Stimulated activated CD4-positive, alpha-beta T cell treated with anti-CD3 and anti-CD28 coated beads, Interleukin-15, amount 100 ng/mL, for 48 hours (primary cell): ENCODE measurements at regions not wholly inside any gene's neighbourhood (a gene's known extent, or its start where the extent isn't known, plus 50 kb on each side); places are given as distances from the start of the nearest gene placed in this dataset.
A peak's percentile ranks its signal among the peaks of the same experiment; 100 is the strongest.

Experiments
- DNase-seq, 2 donors: peaks; one replicate each; pipeline ENCODE4 v3.0.0-alpha.2; 2020; ENCODE audit warnings: low read depth in 2 of 2

DNA sequence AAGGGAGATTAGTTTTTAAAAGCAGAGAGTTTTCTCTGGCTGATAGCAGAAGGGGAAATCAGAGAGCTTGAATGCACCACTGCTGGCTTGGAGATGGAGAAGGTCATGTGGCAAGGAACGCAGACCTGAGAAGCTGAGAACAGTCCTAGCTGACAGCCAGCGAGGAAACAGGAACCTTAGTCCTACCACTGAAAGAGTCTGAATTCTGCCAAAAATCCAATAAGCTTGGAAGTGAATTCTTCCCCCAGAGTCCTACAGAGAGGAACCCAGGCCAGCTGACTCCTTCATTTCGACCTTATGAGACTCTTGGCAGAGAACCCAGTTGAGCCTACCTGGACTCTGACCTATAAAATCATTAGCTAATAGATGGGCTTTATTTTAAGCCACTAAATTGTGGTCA is 371.9 kb upstream of the TNP1 start:
- DNase-seq, result no peak

DNA sequence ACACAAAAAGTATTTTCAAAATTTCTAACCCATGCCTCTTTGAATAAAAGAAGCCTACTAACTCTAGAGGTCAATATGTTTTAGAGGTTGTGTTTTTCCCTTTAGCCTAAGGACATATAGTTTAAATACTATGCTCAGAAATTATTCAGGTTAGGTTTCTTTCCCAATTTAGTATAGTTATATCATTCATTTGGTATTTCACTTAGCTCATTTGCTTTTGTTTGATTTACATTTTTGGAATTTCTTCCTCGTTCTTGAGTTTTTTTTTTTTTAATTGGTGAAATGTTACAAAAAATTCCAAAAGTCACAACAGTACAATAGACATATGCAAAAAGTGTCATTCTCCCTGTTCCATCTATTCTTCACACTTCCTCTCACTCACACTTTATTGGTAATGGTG is 371.3 kb upstream of the TNP1 start:
- DNase-seq, result no peak

DNA sequence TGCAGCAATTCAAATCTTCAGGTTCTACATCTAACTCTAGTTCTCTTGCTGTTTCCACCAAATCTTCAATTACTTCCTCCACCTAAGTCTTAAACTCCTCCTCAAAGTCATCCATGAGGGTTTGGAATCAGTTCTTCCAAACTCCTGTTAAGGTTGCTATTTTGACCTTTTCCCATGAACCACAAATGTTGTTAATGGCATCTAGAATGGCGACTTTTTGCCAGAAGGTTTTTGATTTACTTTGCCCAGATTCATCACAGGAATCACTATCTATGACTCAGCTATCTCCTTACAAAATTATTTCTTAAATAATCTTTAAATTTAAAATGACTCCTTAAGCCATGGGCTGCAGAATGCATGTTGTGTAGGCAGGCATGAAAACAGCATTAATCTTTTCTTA is 368.9 kb upstream of the TNP1 start:
- no peak for DNase-seq

DNA sequence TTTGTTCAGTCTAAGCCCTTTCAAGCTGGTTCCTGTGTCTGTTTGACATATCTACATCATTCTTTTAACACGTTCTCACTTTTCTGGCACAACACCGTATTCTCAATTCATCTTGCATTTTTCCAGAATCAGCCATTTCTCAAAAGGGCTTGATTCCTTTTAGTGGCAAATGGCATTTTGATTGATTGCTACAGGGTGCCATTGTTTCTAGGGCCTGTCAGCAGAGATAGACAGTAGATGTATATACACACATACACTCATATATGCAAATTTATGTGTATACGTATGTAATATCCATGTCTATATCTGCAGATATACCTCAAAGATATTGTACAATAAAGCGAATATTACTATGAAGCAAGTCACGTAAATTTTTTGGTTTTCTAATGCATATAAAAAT is 367.9 kb upstream of the TNP1 start:
- DNase-seq, result no peak

DNA sequence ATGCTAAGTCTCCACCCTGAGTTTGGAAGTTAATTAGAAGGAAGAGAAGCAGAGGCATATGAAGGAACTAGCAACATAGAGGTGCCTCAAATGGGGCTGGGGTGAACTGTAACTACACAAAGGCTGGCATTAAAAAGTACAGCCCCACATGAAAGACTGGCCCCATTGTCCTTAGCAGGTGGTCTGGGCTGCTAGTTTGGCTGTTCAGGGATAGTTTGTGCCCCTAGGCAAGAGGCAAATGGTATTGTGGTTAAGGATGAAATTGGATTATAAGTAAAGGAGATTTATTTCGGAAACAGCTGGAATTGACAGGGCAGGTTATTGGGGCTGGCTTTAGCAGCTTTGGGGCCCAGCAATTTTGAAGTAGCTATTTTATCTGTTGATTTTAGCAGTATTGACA is 365.7 kb upstream of the TNP1 start:
- DNase-seq, result no peak

DNA sequence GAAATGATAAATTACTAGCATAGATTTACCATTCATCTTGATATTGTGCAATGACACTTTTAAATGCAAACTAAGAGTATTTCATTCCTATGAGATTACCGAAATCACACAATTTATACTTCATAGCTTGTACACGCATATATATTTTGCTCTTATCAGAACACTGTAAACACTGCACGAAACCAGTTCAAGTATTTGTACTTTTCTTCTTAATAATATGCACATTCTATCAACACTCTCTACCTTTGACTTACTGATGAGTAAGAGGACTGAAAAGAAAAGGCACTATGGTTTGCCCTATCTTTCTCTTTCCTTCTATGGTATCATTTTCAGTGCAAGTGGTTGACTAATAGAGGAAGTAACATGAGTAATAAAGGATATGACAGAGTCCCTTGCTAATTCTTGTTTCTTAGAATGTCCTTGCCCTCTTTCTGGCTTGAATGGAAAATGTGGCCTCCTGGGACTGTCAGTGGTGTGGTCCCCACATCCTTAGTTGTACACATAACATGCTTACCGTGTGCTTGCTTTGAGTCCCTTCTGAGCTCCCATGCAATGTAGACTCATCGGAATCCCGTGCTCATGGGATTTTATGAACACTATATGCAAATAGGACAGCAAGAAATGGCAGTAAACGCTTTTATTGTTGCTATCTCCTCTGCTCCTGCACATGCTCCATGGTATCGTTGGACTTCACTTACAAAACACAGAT is 363.5 kb upstream of the TNP1 start:
- peak; percentile 35 to 44 for DNase-seq

DNA sequence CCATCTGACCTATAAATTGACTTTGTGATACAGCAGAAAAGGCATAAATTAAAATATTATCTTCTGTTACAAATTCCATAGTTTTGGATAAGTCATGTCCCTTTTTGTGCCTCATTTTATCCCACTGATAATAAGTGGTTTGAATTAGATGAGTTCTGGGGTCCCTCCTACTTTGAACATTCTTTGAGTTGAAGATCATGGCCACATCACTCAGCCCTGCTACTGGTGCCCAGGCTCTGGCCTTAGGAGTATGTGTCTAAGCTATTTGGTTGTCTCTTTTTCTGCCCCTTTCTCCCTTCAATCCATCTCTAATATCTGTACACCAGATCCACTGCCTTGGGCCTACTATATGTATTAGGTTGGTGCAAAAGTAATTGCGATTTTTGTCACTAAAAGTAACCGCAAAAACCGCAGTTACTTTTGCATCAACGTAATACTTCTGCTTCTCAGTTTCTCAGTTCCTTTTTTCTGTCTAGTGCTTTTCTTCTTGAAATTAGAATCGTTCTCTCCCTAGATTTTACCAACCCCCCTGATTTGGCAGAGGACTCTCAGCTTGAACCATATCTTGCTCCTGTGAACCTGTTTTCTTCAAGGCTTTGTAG is 362.5 kb upstream of the TNP1 start:
- no peak for DNase-seq

DNA sequence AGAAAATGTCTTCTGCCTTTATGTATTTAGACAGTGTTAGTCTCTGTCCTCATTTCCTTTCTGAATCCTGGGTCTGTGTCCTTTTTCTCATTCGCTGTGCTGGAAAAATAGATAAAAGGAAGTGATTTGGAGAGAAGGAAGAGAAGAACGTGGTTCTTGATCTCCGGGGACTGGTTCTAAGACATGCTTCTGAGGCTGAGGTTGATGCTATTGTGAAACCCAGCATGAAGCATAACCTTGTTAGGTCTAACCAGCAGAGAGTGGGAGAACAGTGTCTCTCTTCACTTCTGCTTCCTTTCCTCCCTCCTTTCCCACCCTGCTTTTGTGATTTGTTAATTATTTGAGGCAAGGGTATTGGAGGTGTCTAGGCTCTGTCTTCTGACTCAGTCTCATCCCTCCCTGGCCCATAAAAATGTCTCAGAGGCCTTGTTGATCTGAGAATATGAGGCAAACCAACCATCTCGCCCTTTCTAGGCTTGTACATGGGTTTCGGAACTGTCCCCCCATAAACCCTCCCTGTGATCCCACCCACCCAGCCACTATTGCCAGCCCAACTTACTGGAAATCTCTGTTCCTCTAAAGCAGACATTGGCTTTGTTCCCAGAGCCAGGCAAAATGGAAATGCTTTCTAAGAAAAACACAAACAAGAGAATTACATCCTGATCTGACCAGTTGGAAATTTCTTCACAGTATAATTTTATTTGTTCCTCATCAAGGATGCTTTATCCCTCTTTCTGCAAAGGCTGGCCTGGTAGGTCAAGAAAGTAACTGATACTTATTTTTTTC is 360.6 kb upstream of the TNP1 start:
- DNase-seq, result no peak

DNA sequence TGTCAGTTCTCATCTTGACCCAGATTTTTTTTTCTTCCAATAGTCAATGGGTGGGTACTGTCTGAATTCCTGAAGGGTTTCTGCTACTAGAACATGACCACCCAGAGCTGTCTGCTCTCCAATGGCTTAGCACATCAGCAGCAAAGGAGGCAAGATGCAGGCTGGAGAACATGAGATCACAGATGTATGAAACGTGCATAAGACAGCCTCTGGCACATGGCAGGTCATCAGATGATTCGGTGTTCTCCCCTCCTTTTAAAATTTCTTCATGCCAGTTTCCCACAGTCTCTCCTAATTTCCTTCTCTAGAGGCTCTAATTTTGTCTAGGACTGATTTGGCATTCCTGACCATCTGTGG is 359.3 kb upstream of the TNP1 start:
- no peak for DNase-seq

DNA sequence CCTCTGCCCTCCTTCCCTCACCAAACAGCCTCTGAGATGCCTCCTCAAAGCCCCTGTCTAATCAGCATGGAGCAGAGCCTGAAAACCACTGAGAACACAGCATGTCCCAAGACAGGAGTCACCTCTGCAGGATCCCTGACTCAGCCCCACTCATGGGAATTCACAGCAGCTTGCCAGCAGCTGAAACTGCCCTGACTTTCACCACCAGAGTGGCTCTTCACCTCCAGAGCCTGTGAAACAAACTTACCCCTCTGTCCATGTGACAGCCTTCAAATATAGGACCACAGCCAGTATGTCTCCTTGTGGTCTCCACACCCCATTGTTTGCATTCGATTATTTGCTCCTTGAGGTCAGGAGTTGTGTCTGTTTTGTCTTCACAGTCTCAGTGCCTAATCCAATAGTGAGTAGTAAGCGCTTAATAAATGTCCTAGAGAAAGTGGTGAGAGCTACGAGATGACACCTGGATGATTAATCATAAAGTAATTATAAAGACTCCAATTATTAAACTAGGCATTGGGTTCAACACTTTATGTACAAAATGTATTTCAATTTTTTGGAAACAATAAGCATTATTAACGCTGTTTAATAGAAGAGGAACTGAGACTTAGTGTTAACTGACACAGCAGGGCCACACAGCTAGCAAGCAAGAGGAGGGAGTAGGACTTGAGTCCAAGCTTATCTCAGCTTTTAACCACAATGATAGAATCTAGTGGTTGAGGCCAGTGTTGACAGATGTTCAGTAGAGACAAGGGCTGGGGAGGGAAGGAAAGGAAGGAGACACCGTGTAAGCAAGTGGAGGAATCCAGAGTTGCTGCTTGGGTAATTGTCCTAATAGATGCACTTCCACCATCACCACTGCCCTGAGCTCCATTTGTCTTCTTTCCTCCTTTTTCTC is 358.7 kb upstream of the TNP1 start:
- DNase-seq, result no peak

DNA sequence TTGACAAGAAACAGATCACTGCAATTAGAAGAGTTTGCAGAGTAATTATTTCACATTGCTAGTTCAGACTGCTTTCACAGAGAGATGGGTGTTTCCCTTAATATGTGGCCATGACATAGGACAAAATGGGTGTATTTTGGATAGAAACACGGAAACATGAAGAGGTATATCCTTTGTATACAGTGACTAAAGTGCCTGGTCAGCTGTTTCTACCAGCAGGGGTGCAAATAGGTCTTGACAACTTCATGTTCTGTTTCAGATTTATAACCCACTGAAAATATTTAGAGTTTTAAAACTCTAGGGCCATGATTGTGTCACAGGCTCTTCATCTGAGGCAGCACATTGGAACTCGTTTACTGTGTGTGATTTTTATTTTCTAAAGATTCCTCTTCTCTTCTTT is 357.1 kb upstream of the TNP1 start:
- no peak for DNase-seq

DNA sequence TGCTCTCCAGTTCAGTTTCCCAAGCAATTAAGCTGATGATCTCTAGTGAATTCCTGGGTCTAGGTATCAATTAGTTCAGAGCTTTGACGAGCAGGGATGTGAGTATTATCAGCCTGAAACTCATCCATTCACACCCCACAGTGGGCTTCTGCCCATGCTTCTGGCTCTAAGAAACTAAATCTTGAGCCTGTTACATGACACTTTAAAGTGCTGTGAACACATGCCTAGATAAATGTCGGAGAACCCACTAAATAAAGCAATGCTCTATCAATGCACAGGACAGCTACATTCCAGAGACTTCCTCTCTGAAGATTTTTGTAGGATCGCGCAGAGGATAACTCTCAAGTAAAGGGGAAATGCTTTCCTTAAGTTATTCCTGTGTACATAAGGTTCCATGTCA is 356.5 kb upstream of the TNP1 start:
- DNase-seq, result no peak

DNA sequence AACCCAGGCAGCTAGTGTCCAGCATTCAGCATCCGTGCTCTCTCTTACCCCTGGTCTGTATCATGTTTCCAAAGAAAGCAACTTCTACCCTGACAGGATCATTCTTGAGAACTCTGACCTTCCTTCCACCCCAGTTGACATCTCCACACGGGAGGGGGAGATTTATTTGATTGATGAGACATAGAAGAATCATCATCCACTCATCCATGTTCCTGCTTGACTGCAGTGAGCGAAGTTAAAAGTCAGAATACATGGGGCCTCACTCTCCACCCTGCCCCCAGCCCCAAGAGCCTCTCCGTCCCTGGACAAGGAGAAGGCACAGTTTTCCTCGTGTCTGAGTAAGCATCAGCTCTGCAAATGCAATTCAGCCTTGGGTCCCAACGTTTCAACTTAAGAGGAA is 356.0 kb upstream of the TNP1 start:
- DNase-seq, result no peak

DNA sequence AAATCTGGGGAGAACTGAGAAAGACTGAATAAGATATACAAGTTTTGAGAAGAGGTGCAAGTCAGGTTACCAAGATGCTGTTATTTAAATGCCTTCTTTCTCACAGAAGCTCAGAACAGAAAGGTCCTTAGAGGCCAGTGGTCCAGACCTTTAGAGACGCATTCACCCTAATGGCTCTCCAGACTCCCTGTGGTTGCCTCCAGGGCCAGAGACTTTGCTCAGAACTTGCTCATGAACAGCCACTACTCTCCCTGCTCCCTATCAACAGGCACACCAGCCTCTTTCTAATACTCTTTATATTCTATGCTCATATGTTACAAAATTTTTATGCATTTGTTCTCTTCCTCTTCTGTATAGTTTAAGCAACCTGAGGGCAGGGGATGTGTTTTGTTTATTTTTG is 349.0 kb upstream of the TNP1 start:
- DNase-seq, result no peak

DNA sequence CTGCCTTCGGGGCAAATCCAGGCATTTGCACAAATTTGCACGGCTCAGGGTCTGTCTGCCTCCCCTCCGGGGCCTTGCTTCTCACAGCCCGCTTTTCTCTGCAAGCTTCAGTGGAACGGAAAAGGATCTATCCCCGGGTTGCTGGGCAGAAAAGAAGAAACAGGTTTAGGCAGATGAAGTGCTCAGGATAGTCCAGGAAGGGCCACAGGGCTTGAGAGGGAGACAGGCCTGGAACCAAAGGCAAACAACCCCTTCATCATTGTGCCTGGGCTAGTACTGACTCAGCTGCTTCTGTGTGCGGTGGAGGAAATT is 347.8 kb upstream of the TNP1 start:
- no peak for DNase-seq

DNA sequence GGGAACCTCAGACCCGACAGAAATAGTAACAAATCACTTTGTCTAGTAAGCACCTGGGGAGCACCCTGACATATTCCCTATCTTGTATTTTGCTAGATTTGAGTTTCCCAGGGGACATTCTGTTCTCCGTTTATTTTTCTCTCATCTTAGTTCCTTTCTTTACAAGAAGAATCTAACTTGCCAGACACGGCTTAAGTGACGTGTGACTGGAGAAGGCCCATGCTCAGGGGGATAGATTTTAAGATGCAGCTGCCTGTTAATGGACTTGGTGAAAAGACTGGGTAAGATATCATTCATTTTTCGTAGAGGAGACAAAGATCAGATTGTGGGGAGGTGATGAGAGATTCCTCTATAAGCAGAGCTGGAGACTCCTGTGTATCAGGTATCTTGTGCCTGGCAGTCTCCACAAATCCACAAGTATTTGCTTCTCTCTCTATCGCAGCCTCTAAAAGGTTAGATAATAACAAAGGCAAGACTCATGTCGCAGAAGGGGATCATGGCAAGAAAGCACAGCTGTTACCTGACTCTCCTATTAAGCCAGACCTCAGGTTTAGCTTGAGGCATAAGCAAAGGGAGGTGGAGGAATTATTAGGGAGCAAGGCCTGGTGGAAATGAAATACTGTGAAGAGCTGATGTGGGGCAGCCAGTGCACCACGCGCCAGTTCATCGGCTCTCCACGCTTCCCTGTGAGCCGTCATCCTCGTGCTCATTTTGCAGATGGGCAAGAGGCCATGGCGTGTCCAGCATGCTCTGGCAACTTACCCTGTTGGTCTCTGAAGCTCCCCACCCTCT is 347.2 kb upstream of the TNP1 start:
- no peak for DNase-seq

DNA sequence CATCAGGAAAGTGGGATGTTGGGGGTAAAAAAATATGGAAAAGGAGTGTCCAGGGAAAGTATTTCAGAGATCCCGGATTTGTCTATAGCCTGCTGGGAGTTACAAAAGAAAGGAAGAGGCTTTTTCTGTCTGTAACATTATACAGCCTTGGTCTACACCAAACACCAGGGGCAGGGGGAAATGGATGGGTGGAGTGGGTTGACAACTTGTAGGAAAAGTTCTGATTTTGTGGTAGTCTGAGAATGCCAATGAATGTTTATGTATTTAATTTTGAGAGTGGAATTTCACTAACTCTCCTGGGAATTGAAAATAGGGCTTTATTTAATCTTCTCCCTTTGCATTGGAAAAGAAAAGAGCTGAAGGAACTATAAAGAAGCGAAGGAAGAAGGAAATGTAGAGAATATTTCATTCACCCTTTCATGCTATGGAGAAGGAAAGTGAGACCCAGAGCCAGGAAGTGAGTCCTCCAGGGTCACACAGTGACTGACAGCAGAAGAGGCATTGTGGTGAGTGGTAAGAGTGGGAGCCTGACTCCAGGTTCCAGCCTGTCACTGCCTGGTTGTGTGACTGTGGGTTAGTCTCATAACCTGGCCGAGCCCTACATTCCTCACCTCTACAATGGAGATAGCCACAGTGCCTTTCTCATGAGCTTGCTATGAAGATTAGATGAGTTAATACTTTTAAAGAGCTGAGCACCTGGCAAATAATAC is 346.3 kb upstream of the TNP1 start:
- no peak for DNase-seq

DNA sequence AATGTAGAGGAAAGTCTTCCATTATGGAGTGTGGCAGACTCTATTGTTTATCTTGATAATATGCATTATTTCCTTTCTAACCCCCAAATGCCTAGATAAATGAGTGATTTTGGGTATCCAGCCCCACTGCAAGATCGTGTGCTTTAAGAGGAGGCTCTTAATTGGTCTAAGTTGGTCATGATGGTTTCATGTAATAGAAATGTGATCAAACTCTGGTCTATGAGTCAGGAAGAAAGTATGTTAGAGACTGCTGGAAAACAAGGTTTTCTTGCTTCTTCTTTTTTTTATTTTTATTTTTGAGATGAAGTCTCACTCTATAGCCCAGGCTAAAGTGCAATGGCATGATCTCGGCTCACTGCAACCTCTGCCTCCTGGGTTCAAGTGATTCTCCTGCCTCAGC is 344.5 kb upstream of the TNP1 start:
- no peak for DNase-seq

DNA sequence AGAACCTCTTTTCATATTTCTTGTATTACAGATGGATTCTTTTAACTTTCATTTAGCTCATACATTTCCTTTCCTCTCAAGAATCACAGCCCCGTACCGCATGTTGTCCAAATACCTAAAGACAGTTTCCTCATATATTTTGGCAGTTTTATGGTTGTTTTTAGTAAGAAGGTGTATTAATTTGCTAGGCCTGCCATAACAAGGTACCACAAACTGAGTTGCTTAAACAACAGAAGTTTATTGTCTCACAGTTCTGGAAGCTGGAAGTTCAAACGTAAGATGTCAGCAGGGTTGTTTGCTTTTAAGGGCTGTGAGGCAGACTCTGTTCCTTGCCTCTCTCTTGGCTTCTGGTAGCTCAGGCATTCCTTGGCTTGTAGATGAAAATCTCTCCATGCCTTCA is 343.2 kb upstream of the TNP1 start:
- DNase-seq, result no peak

DNA sequence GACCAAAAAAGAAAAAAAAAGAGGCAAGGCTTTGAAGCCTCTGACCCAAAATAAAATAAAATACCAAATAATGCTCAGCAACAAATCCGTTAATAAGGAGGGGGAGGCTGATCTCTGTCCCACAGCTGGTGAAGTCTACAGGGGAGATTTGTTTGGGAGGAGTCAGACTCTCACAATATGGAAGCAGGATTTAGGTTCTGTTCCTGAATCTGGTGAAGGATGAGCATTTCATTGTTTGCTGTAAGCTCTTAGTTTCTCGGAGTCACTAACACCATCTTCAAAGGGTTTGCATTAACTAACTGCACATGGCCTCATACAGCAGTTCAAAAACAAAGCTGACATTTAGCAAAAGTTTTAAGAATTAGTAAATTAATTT is 339.4 kb upstream of the TNP1 start:
- DNase-seq, result no peak
